ENCODE measurements at regions not wholly inside any gene's neighbourhood (a gene's known extent, or its start where the extent isn't known, plus 50 kb on each side); places are given as distances from the start of the nearest gene placed in this dataset.

DNA sequence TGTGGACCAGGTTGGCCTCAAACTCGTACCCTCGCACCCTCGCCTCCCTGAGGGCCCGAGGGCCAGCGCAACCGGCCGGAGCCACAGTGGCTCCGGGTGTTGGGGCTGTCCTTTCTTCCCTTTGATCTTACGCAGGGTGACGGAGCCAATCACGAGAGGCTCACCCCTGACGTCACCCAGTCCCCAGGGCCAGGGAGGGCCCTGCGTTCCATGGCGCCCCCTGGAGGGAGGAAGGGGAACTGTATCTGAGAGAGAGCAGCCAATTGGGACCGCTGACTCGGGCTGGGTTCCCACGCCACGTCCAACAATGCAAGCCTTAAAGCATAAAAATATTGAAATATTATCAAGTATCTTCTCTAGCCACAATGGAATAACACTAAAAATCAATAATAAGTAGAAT, 432.8 kb upstream of the LRRTM4 start:
- TF ChIP-seq CTCF (conservative IDR thresholded peaks at IDR 0.05; ENCODE audit: low read depth, low read length) (peak; percentile 46), EZH2 (IDR thresholded peaks at IDR 0.05; ENCODE audit: borderline replicate concordance, low read depth, low read length, poor library complexity, severe bottlenecking) (no peak)

Data from A673 (cell line).